NAMALWA (cell line): ENCODE measurements at regions not wholly inside any gene's neighbourhood (a gene's known extent, or its start where the extent isn't known, plus 50 kb on each side); places are given as distances from the start of the nearest gene placed in this dataset.

ENCODE experiments used
- DNase-seq: peaks from one replicate; pipeline ENCODE4 v3.0.0-alpha.2; 2015; ENCODE audit warnings: low spot score

- DNase-seq, result no peak
Measured at GRCh38 chr16:89027281-89027680, 50.3 kb upstream of the CBFA2T3 start.

- peak; percentile 92 for DNase-seq
Measured at GRCh38 chr16:89031715-89032659, 55.0 kb upstream of the CBFA2T3 start.

GRCh38 chr16:89033304-89033703 is 56.3 kb upstream of the CBFA2T3 start:
- DNase-seq, result no peak

- DNase-seq, result no peak
Measured at GRCh38 chr16:89033796-89034572, 57.0 kb upstream of the CBFA2T3 start.

GRCh38 chr16:89034573-89034961 is 57.6 kb upstream of the CBFA2T3 start:
- DNase-seq, result no peak

- peak; percentile 47 for DNase-seq
Measured at GRCh38 chr16:89034971-89035668, 58.1 kb upstream of the CBFA2T3 start.

- DNase-seq, result no peak
Measured at GRCh38 chr16:89035669-89036570, 57.7 kb upstream of the ACSF3 start.

- no peak for DNase-seq
Measured at GRCh38 chr16:89036776-89037175, 56.9 kb upstream of the ACSF3 start.

- DNase-seq, result no peak
Measured at GRCh38 chr16:89037261-89038152, 56.1 kb upstream of the ACSF3 start.

GRCh38 chr16:89038221-89038721 is 55.4 kb upstream of the ACSF3 start:
- DNase-seq, result peak; percentile 65

- DNase-seq, result no peak
Measured at GRCh38 chr16:89038811-89039735, 54.6 kb upstream of the ACSF3 start.

- peak; percentile 56 for DNase-seq
Measured at GRCh38 chr16:89039756-89040155, 53.9 kb upstream of the ACSF3 start.

- no peak for DNase-seq
Measured at GRCh38 chr16:89040391-89040790, 53.3 kb upstream of the ACSF3 start.

GRCh38 chr16:89040861-89041570 is 52.6 kb upstream of the ACSF3 start:
- DNase-seq, result no peak

GRCh38 chr16:89041571-89042481 is 51.8 kb upstream of the ACSF3 start:
- DNase-seq, result no peak

GRCh38 chr16:89042711-89043551 is 50.7 kb upstream of the ACSF3 start:
- DNase-seq, result no peak
